ENCODE measurements at regions not wholly inside any gene's neighbourhood (a gene's known extent, or its start where the extent isn't known, plus 50 kb on each side); places are given as distances from the start of the nearest gene placed in this dataset.

GRCh38 chr5:27412384-27412783 lies 374.0 kb upstream of the CDH9 start (continued):
- no peak for TF ChIP-seq GTF2F1 (IDR thresholded peaks at IDR 0.05; ENCODE audit: borderline replicate concordance, low read depth, low read length)
- no peak for TF ChIP-seq CREB1 (IDR thresholded peaks at IDR 0.05)
- TF ChIP-seq ATF2 (IDR thresholded peaks at IDR 0.05; ENCODE audit: low read length), result no peak
- no peak for TF ChIP-seq SP1 (IDR thresholded peaks at IDR 0.05; ENCODE audit: low read depth, low read length)
- no peak for TF ChIP-seq MAX (IDR thresholded peaks at IDR 0.05)
- TF ChIP-seq POLR2A (IDR thresholded peaks at IDR 0.05; ENCODE audit: control extremely low read depth in 1 of 2, low read depth in 2 of 2, low read length in 2 of 2), result no peak
- no peak for TF ChIP-seq BACH1 (IDR thresholded peaks at IDR 0.05; ENCODE audit: low read length)

Data from H1 (cell line).